ENCODE measurements at regions not wholly inside any gene's neighbourhood (a gene's known extent, or its start where the extent isn't known, plus 50 kb on each side); places are given as distances from the start of the nearest gene placed in this dataset.

GRCh38 chr2:33903701-33904100, 304.6 kb upstream of the FAM98A start:
- no peak for DNase-seq (ENCODE audit: low read depth)

GRCh38 chr2:33903215-33903614, 304.1 kb upstream of the FAM98A start:
- DNase-seq (ENCODE audit: low read depth) = no peak

GRCh38 chr2:33900610-33901009, 301.5 kb upstream of the FAM98A start:
- no peak for DNase-seq (ENCODE audit: low read depth)

- no peak for DNase-seq (ENCODE audit: low read depth)
These were observed 298.6 kb upstream of the FAM98A start for GRCh38 chr2:33897741-33898140.

- no peak for DNase-seq (ENCODE audit: low read depth)
These were observed 294.7 kb upstream of the FAM98A start for GRCh38 chr2:33893824-33894223.

- no peak for DNase-seq (ENCODE audit: low read depth)
These were observed 292.5 kb upstream of the FAM98A start for GRCh38 chr2:33891616-33892015.

- DNase-seq (ENCODE audit: low read depth) = no peak
These were observed 291.6 kb upstream of the FAM98A start for GRCh38 chr2:33890686-33891085.

GRCh38 chr2:33877348-33878016, 278.4 kb upstream of the FAM98A start:
- DNase-seq (ENCODE audit: low read depth) = no peak

- DNase-seq (ENCODE audit: low read depth) = no peak
These were observed 274.0 kb upstream of the FAM98A start for GRCh38 chr2:33873076-33873605.

- no peak for DNase-seq (ENCODE audit: low read depth)
These were observed 260.8 kb upstream of the FAM98A start for GRCh38 chr2:33859811-33860461.

- no peak for DNase-seq (ENCODE audit: low read depth)
These were observed 260.1 kb upstream of the FAM98A start for GRCh38 chr2:33859176-33859575.

GRCh38 chr2:33848486-33848885, 249.4 kb upstream of the FAM98A start:
- peak; percentile 55 for DNase-seq (ENCODE audit: low read depth)

- DNase-seq (ENCODE audit: low read depth) = no peak
These were observed 240.7 kb upstream of the FAM98A start for GRCh38 chr2:33839791-33840190.

GRCh38 chr2:33836628-33837027, 237.5 kb upstream of the FAM98A start:
- no peak for DNase-seq (ENCODE audit: low read depth)

- no peak for DNase-seq (ENCODE audit: low read depth)
These were observed 236.8 kb upstream of the FAM98A start for GRCh38 chr2:33835911-33836310.

- no peak for DNase-seq (ENCODE audit: low read depth)
These were observed 223.9 kb upstream of the FAM98A start for GRCh38 chr2:33822964-33823363.

- DNase-seq (ENCODE audit: low read depth) = peak; percentile 9
These were observed 213.6 kb upstream of the FAM98A start for GRCh38 chr2:33812707-33813106.

GRCh38 chr2:33810046-33810835, 211.1 kb upstream of the FAM98A start:
- peak; percentile 87 for DNase-seq (ENCODE audit: low read depth)

GRCh38 chr2:33806041-33806440, 206.9 kb upstream of the FAM98A start:
- DNase-seq (ENCODE audit: low read depth) = peak; percentile 23

GRCh38 chr2:33804155-33804554, 205.1 kb upstream of the FAM98A start:
- DNase-seq (ENCODE audit: low read depth) = no peak

GRCh38 chr2:33796511-33796910, 197.4 kb upstream of the FAM98A start:
- DNase-seq (ENCODE audit: low read depth) = no peak

GRCh38 chr2:33791625-33792024, 192.5 kb upstream of the FAM98A start:
- DNase-seq (ENCODE audit: low read depth) = peak; percentile 76

- peak; percentile 49 for DNase-seq (ENCODE audit: low read depth)
These were observed 188.9 kb upstream of the FAM98A start for GRCh38 chr2:33788044-33788443.

Data from Daoy (cell line).